H1 (cell line): ENCODE measurements at regions not wholly inside any gene's neighbourhood (a gene's known extent, or its start where the extent isn't known, plus 50 kb on each side); places are given as distances from the start of the nearest gene placed in this dataset.

Experiments used
- ATF2 ChIP-seq: IDR thresholded peaks from 2 replicates; pipeline ENCODE4 v1.6.1; 2012; ENCODE audit warnings: low read length, inconsistent platforms
- CEBPB ChIP-seq: IDR thresholded peaks from 2 replicates; pipeline ENCODE4 v1.6.1; 2012; ENCODE audit warnings: low read depth, low read length
- EP300 ChIP-seq, 2 experiments: IDR thresholded peaks; 1 replicate in 1 of 2; 2 replicates in 1 of 2; pipeline ENCODE4 v1.6.1; 2011 to 2012; ENCODE audit warnings: low read depth in 2 of 2, low read length in 2 of 2, mild to moderate bottlenecking in 2 of 2, borderline replicate concordance in 1 of 2, inconsistent platforms in 1 of 2, moderate library complexity in 1 of 2
- MAFK ChIP-seq: IDR thresholded peaks from 2 replicates; pipeline ENCODE4 v1.6.1; 2012; ENCODE audit warnings: low read depth, mild to moderate bottlenecking, improper control_type of control experiment, low read length
- MAX ChIP-seq: IDR thresholded peaks from 2 replicates; pipeline ENCODE4 v1.6.1; 2012; ENCODE audit warnings: inconsistent platforms
- SIN3A ChIP-seq, 2 experiments: IDR thresholded peaks in 1 of 2; conservative IDR thresholded peaks in 1 of 2; 2 replicates each; pipeline ENCODE4 v1.6.1; 2011 to 2012; ENCODE audit warnings: low read length in 2 of 2, improper control_type of control experiment in 1 of 2, low read depth in 1 of 2, mild to moderate bottlenecking in 1 of 2
- TCF12 ChIP-seq: IDR thresholded peaks from 2 replicates; pipeline ENCODE4 v1.6.1; 2011; ENCODE audit warnings: low read depth, mild to moderate bottlenecking, low read length

GRCh38 chr4:66522244-66522643 lies 852.0 kb upstream of the EPHA5 start (continued):
- TF ChIP-seq TCF12 (no peak), ATF2 (no peak), EP300 (IDR thresholded peaks at IDR 0.05; ENCODE audit: borderline replicate concordance in 1 of 2, low read depth in 2 of 2, low read length in 2 of 2) (no peak), MAX (no peak), MAFK (no peak), CEBPB (no peak), SIN3A (conservative IDR thresholded peaks at IDR 0.05 in 1 of 2, IDR thresholded peaks at IDR 0.05 in 1 of 2; ENCODE audit: low read depth in 1 of 2, low read length in 2 of 2) (no peak)
